DMS114 treated with DMSO at 0.1 percent for 48 hours (cell line): ENCODE measurements at regions not wholly inside any gene's neighbourhood (a gene's known extent, or its start where the extent isn't known, plus 50 kb on each side); places are given as distances from the start of the nearest gene placed in this dataset.

Experiments used
- DNase-seq: peaks from one replicate; lab custom pipeline; 2025; ENCODE audit not compliant: unreplicated experiment; lab: John Stamatoyannopoulos, UW

GRCh38 chr9:129490583-129491486 is 130.1 kb downstream of the C9orf50 start:
- DNase-seq: no peak

DNA sequence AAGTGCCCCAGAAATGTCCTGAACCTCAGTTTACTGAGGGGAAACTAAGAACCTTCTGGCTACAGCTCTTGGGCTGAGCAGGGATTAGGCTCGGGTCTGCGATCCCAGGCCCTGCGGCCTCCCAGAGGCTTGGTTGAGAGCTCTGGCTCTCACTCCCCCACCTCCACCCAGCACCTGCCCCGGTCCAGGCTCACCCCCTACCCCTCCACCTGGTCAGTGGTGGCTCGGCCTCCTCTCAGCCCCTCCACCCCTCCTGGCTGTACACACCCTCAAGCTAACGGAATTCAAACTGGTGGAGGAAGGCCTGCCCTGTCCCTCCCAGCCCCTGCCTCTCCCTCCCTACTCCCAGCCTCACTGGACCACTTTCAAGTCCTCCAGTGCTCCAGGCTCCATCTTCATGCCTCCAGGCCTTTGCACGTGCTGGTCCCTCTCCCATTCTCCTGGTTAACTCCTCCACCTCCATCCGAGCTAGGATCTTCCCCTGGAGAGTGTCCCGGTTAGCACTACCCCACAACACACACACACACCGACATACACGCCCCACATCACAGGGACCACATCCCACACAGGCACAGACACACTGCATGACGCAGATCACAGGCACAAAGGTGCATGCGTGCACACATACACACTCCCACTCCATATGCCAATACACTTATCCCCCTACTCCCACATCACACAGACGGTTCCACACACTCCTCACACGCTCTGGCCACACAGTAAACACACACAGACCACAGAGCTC is 130.9 kb downstream of the C9orf50 start:
- DNase-seq: no peak

DNA sequence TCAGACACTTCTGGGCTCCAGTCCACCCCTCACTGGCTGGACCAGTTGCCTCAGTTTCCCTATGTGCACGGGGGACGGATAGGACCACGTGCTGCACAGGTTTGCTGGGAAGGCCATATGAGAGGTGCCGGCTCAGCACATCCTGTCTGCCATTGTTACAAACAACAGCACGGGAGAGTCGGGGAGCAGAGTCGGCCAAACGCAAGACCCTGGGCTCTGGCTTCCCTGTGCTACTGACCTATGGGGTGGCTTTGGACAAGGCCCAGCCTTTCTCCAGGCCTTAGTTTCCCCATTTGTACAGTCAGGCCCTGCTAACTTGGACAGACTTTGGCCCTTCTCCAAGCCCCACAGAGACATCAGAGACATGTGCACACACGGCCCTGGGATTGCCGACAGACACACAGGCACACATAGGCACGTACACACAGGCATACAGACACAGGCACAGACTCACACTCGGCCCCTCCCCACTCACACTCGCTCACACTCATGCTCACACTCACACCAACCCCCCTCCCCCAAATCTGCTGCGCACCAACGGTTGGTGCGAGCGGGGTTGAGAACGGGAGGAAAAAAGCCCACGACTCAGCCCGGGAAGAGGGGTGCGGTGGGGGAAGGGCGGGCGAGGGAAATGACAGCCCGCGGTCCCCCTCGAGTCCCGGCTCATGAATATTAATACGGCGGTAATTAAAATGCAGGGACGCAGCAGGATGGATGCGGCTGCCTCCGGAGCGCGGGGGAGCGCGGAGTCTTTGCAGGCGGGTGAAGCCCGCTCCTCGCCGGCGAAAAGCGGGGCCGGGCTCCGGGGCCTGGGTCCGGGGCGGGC is 133.0 kb downstream of the C9orf50 start:
- no peak for DNase-seq

DNA sequence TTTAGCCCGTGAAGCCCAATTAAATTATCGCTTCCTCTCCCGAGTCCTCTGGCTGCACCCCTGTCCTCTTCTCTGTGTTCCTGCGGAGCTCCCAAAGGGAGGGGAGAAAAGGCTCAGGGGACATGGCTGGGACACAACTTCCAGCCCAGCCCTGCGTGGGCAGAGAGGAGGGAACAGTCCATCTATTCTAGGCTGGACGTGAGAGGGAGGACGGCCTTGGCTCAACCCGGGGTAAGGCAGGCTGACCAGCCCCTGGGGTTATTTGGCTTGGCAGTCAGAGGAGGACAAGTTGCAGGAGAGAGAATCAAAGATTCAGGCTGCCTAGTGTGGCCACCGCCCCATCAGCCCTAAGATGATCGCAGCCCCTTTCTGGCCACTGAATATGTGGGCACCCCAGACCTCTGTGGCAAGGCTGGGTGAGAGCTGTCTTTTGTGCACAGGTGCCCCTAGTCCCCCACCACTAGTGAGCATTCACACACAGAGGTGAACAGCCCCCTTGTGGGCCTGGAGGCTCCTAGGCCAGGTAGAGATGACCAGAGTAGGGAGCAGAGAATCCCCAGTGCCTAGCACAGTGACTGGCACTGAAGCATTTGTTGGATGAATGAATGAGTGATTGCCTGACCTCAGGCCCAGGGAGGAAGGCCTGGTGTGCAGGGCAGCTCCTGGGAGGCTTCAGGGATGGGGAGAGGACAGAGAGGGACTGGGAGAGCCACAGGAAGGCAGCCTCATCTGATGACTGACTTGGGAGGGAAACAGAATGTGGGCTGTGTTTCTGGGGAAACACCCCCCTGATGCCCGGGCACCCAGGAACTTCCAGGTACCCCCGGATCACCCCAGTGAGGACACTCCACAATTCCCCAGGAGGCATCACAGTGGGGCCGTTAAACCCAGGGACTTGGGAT is 133.9 kb downstream of the C9orf50 start:
- no peak for DNase-seq

DNA sequence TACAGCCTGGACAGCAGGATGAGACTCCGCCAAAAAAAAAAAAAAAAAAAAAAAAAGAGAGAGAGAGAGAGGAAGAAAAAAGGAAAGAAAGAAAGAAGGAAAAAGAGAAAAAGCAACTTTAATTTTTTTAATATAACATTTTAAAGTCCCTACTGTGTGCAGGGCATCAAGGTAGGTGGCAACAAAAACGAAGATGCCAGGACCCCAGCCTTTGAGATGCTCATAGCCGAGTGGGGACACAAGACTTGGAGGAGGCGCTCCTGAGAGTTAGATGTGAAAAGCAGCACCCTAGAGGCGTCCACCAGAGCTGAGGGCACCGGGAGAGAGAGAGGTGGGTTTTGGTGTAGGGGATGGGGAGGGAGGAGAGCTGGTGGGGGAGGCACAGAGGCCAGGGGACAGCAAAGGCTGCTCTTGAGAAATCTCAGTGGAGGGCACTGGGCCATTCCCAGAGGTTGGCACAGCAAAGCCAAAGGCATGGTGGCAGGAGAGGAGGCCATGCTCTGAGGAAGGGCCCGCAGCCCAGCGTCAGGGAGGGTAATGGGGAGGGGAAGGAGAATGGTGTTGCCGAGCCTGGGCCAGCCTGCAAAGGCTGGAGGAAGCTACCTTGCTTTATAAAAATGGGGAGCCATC is 135.6 kb downstream of the C9orf50 start:
- no peak for DNase-seq

DNA sequence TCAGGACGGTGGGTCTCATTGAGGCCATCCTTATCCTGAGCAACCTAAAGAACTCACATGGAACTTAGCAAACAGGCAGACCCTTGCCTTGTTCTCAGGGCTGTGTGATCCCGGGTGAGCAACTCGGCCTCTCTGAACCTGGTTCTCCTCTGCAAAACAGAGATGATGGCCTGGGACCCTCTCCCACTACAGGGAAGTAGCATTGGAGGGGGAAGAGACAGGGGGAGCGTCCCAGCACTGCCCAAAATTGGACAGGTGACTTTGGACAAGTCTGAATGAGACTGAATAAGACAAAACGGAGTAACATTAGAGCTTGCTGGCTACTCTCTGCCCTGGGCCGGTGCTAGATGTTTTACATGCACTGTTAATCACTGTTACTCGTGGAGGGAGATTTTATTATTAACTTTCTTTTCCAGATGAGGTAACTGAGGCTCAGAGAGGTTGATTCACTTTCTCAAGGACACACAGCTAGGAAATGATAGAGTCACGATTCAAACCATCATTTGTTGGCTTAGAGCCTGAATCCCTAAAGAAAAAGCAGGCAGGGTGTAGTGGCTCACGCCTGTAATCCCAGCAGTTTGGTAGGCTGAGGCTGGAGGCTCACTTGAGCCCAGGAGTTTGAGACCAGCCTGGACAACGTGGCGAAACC is 136.4 kb downstream of the C9orf50 start:
- no peak for DNase-seq

- DNase-seq: no peak
These were observed 137.2 kb downstream of the C9orf50 start for GRCh38 chr9:129483415-129484351.

- DNase-seq: no peak
These were observed 138.1 kb downstream of the C9orf50 start for GRCh38 chr9:129482521-129483414.

DNA sequence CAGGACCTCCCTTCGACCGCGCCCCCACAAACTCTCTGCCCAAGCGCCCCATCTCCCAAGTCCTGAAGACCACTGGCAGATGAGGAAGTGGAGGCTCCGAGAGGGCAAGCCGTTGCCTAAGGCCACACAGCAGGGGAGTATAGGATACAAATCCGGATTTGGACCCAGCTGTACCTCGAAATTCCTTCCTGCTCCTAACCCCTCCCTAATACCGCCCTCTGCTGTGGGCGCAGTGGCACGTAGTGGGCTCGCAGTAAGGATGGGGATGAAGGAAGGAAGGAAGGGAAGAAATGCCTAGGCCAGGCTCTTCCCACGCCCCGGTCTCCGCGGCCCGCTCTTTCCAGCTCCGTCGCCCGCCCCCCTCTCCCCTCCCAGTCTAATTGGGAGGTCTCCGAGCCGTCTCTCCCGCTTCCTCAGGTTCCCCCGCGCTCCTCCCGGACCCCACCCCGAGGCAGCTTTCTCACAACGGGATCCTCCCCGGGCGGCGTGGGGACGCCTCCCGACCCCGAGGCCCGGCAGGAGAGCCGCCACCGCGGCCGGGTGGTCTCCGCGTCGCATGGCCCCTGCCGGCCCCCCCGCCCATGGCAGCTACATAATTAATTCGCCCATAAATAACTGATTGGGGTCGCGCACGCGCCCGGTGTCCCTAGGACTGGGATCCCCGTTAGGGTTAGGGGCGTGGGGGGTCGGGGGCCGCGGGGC is 138.9 kb downstream of the C9orf50 start:
- DNase-seq: no peak

DNA sequence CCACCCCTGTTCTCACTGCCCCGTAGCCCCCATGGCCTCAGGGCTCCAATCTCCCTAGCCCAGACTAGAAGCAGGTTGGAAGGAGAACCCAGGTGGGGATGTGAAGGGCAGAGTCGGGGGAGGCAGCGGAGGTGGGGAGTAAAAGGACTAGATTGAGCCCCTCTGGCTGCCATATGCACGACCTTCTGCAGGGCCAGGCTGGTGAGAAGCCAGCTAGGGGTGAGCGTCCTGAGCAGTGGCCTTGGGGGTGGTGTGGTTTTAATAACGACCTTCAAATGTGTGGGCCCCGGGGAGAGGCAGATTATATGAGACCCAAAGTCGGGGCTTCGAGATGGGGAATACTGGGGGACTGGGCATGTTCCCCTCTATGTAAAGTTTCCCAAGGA is 139.5 kb downstream of the C9orf50 start:
- no peak for DNase-seq

DNA sequence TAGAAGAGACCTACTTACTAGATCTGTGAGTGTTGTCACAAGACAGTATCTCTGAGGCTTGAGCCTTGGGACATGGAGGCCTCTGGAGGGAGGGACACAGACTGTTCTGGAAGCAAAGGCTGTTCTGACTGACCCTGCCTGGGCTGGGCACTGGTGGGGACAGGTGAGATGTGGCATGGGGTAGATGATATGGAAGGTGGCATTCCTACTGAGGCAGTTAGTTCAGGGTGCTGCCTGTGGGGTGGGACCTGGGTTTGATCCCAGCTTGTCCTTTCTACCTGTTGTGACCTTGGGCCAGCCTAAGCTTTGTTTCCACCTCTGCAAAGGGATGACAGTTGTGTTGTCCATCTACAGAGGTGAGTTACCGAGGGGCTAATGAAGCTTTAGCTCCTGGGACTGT is 140.2 kb downstream of the C9orf50 start:
- no peak for DNase-seq

DNA sequence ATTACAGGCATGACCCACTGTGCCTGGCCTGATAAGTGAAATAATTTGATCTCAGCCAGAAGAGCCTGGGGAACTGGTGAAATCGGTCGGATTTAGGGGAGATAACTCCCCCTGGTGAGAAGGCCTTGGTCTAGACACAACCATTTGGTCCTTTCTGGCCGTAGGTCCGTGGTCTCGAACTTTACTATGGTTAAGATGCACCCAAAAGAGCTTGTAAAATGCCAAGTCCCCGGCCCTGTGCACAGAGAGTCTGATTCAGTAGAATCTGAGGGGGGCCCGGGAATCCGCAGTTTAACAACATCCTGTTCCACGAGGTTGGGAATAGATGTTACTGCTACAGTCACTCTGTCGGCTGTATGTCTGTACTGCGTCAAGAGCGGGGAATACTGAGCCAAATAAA is 140.7 kb downstream of the C9orf50 start:
- DNase-seq: no peak

DNA sequence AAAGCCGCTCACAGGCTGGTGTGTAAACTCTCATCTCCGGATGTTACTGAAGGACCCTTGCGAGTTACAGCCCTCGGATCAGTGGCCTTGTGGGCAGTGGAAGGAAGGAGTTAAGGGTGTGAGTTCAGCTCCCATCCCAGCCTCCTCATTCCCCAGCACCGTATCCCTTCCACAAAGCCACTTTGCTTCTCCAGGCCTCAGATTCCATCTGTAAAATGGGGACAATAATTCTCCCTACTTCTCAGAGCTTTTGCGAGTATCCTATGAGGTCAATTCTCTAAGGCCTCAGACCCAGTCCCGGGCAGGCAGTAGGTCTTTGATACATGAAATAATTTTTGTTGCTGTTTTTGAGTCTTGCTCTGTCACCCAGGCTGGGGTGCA is 141.3 kb downstream of the C9orf50 start:
- DNase-seq: no peak

DNA sequence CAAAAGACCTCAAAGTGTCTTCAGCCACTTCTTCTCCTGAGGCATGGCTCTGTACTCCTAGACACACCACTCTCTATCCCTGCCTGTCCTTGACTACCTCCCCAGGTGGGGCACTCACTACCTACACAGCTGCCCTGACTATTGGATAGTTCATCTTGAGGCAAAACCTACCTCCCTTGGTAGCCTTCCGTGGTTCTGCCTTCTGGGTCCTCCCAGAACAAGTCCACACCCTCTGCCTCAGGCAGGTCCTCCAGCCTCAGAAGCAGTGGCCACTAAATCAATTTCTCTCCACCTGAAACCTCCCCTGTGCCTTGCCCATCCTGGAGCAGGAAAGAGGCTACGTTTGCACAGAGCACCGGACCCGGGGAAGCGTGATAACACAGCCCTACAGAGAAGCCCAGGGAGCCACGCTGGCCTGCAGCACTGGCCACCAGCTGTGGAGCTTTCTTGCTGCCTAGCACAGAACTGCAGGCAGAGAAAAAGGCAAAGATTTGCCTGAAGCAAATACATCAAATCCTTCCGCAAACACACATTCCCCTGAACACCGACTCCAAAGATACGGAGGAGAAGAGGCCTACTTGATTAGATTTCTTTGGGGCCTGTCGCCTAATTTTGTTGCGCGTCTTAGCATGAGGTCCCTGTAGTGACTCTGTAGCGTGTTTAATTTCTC is 141.8 kb downstream of the C9orf50 start:
- no peak for DNase-seq

GRCh38 chr9:129478461-129478860 is 142.4 kb downstream of the C9orf50 start:
- DNase-seq: no peak
